Hematopoietic multipotent progenitor cell (in vitro differentiated cells): ENCODE measurements at regions not wholly inside any gene's neighbourhood (a gene's known extent, or its start where the extent isn't known, plus 50 kb on each side); places are given as distances from the start of the nearest gene placed in this dataset.
A peak's percentile ranks its signal among the peaks of the same experiment; 100 is the strongest.

ENCODE experiments used
- DNase-seq, 3 donors: peaks; one replicate each; pipeline ENCODE4 v3.0.0-alpha.2; 2011 to 2015; ENCODE audit warnings: low read depth in 2 of 3, low spot score in 2 of 3

GRCh38 chr5:135207866-135208265 lies 173.8 kb upstream of the PITX1 start:
- no peak for DNase-seq

DNA sequence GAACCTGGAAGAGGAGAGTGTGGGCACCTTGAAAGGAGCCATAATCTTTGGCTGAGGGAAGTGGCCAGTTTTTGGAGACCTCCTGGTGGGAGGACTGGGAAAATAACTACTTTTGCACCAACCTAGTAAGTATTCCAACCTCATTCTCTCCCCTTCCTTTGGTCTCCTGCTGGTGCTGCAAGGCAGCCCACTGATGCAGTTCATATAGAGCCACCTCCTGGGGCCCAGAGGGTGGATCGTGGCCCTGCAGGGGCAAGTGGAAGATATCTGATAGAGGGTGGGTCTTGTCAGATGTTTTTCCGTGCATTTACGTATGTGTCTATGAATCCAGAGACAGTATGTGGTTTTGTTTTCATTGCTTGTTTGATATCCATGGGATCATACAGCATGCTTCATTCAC lies 172.8 kb upstream of the PITX1 start:
- DNase-seq: no peak

DNA sequence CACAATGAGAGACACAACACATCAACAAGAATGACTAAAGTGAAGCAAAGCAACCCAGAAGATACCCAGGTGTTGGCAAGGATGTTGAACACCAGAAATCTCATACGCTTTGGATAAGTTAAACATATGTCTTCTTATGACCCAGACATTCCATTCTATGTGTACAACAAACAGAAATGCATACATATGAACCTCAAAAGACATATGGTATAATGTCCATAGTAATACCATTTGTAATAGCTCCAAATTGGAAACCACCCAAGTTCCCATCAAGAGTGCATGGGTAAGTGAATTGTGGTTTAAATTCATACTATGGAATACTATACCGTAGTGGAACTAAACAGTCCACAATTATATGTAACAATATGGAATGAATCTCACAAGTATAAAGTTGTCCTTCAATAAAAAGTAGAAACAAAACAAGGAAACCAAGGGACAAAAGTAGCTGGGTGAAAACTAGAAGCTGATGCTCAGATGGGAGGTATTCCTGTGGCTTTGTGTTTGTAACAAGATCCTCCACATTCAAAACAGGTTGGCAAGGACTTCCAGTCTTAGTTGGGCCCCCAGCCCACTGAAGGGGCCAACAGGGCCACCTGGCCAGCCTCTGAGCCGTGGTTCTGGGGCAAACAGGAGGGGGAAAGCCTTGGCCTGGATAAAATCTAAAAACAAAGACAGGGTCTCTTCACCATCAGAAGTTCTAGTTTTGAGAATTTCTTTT lies 171.8 kb upstream of the PITX1 start:
- DNase-seq: no peak

DNA sequence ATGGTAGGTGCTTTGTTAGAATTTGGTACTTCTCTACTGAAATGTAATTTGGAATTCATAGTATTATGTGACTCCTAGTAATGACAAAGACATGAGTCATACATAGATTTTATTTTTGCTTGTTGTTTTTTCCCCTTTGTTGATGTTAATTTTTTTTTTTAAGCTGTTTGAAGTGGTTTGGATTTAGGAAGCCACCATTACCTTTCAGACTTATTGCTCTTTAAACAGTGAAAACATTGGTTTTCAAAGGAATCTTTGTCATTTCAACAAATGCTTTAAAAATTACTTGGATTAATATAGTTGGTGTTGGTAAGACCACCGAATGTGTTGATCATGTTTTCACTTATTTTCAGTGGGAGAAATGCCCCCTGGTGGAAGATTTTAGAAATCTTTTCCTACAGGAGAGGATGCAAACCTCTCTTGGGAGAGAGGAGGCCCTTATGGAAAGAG lies 170.1 kb upstream of the PITX1 start:
- DNase-seq: no peak

DNA sequence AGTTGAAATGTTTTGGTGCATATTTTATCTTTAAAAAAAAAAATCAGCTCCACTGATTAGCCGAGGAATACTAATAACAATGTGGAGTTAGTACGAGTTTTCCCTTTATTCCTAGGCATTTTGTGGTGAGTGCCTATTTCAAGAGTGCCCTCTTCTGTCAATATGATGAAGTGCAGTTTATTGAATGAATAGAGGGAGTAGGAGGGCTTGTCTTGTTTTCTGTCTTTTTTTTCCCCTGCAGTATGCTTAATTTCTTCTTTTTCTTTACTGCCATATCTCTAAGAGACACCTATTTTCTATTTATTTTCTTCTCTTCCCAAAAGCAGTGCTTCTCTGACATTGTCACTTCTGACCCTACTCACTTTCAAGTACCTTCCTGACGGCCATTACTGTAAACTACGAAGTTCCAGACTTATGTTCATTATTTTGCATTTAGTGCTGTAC lies 169.6 kb upstream of the PITX1 start:
- no peak for DNase-seq

DNA sequence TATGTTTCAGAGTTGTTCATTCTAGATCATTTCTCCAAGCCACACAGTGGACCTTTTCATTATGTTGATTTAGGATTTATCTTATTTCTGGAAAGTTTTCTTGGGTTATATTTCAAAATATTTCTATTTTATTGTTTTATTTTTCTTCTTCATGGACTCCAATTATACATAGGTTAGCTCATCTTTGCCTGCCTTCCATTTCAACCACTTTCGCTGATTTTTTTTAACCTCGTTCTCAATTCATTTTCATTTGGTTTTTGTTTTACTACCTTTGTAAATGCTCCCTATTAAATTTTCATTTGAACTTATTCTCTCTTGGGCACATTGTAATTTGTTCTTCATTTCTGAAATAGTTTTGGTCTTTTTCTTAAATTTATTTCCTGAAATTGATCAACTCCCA lies 169.0 kb upstream of the PITX1 start:
- no peak for DNase-seq

- DNase-seq: no peak
Measured at GRCh38 chr5:135199919-135200318, 165.9 kb upstream of the PITX1 start.

GRCh38 chr5:135196483-135196882 lies 162.5 kb upstream of the PITX1 start:
- DNase-seq: no peak

- no peak for DNase-seq
Measured at GRCh38 chr5:135195270-135195608, 161.2 kb upstream of the PITX1 start.

DNA sequence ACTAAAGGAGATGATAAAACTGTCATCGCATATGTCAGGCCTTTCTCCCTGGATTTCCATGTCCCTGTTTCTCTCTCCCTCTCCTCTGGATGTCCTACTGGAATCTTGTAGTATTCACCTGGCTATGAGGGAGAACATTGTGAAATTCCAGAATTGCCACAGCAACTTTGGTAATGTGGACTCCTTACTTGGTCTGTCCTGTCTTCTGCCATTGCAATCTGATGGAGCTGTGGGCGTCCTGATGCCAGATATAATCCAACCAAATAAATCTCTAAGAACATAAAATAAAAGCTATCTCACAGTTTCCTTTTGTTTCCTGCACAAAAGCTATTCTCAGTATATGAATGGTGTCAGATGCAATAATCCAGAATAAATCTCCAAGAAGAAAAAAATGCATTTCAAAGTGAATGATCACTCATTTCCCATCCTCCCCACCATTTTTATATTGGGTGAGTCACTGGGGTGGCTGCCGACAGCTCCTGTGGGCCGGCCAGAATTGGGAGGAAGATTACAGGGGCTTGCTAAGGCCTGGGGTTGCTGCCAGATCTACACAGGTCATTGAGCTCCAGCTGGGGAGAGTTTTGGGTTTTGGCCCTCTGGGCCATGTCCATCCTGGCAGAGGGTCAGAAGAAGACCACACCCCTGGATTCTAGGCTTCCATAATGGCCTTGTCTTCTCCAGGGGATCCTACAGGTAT lies 160.7 kb upstream of the PITX1 start:
- no peak for DNase-seq

DNA sequence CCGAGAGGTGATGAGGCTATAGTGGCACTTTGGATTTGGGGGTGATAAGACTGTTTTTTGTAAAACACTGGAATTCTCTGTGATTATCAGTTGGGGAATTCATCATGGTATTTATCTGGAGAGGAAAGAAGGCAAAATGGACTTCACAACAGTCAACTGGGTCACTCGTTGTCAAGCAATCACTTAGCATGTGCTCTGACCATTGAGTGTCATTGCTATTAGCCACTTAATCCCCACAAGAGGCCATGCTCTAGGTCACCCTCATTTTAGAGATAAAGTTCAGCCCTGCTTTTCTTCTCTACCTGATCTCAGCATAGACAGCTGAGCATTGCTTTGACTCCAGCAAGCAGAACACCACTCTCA lies 160.1 kb upstream of the PITX1 start:
- no peak for DNase-seq

DNA sequence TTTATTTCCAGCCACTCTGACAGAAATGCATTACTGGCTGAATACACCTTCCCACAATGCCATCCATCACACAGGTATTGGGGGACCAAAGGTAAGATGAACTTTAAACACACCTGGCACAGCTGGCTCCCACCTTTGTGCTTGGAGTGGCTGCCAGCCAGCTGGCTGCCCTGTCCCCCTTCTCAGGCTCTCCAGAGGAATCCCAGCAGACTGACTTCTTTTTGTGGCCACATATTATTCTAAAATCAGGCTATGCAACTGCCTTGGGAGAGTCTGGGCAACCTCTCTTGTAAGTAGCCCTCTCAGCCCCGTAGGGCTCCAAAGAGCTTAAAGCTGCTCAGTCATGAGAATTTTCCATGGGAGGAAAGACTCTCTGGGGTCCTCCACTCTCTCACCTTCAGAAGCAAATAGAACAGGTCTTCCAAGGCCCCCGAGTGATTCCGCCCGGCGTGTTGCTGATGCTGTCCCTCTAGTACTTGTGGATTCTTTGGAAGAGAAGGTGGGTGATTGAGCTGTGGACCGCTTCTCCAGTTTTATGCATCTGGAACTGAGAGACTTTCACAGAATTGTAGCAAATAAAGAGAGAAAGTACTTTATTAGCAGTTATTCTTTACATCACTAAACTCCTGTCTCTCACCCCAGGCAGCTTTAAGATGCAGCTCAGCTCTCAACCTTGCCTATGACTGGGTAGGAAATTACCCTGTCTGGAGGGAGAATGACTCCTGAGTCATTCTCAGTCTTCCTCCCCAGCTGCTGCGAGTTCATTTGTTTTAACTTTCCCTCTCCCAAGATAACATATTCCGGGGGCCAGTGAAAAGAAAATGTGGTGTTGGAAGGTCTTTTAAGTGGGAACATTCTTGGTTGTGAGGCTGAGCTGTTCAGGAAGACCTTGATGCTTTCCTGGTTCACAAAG lies 159.4 kb upstream of the PITX1 start:
- no peak for DNase-seq

- DNase-seq: no peak
Measured at GRCh38 chr5:135192351-135192750, 158.3 kb upstream of the PITX1 start.

DNA sequence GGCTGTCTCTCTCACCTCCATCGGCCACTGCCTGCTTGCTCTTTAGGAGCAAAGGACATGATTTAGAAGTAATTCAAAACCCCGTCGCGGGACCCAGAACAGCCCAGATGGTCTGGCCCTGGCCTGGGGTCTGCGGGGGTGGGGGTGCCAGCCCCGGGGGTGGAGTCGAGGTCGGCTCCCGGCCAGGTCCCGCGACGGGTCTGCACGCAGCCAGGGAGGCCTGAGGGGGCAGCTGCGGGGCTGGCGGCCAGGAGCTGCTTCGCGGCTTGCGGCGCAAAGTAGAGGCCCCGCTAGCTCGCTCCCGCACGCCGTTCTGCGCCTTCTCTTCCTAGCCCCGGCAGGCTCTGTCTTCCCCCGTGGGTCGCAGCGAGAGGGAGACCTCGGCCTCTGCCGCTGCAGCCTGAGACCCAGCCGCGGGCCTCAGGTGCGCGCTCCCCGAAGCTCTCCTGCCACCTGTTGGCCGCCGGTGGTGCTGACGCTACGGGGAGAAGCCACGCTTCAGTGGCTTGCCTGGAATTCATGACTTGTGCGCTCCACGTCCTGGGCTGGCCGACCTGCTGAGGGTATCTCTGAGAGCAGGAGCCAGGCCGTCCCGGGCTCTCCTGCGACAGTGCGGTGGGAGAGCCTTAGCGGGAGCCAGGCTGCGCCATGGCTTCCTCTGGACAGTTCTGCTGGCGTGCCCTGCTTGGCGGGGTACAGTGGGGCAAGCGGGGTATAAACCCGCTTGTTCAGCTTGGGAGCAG lies 157.2 kb upstream of the PITX1 start:
- DNase-seq: peak; percentile 32 to 82 (median 75)

GRCh38 chr5:135190416-135191083 lies 156.5 kb upstream of the PITX1 start:
- DNase-seq: no peak

DNA sequence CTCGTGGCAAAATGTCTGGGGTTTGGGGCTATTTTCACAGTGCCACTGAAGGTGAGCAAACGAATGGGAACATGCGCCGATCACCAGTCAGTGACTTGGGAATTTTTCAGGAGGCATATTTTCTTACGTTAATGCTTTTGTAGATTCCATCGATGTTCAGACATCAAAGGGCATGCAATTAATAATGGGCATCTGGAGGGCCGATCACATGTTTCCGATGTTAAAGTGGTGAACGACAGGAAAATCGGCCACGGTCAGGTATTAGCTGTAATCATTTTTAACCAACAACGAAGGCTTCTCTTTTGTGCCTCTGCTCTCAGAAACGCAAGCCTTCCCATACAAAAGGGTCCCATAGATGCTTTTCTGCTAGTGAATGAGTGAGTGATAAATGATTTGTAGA lies 155.0 kb upstream of the PITX1 start:
- DNase-seq: no peak

- DNase-seq: no peak
Measured at GRCh38 chr5:135188233-135188914, 154.3 kb upstream of the PITX1 start.

- DNase-seq: no peak
Measured at GRCh38 chr5:135186662-135187522, 152.9 kb upstream of the PITX1 start.
